RCC 7860 (cell line): ENCODE measurements at regions not wholly inside any gene's neighbourhood (a gene's known extent, or its start where the extent isn't known, plus 50 kb on each side); places are given as distances from the start of the nearest gene placed in this dataset.
A peak's percentile ranks its signal among the peaks of the same experiment; 100 is the strongest.
"Not testable (repeated sequence)": the region's sequence is repeated elsewhere in the genome, so short reads cannot be mapped to it uniquely, and the experiment has no call there.

ENCODE experiments used
- DNase-seq: peaks from one replicate; pipeline ENCODE4 v3.0.0-alpha.2; 2015; ENCODE audit warnings: low spot score
- FAIRE-seq: peaks from 2 replicates; lab custom pipeline; 2012; peaks lifted over from hg19 to GRCh38; lab: Jason Lieb, UNC

- FAIRE-seq, DNase-seq: not testable (repeated sequence)
Measured at GRCh38 chr7:150090776-150091175, 217.0 kb downstream of the ATP6V0E2 start.

- not testable (repeated sequence) for DNase-seq, FAIRE-seq
Measured at GRCh38 chr7:150093897-150094296, 220.1 kb downstream of the ATP6V0E2 start.

GRCh38 chr7:150096213-150096994 lies 222.6 kb downstream of the ATP6V0E2 start:
- FAIRE-seq: not testable (repeated sequence)

GRCh38 chr7:150098592-150098991 lies 224.6 kb upstream of the LRRC61 start:
- not testable (repeated sequence) for FAIRE-seq, DNase-seq

More at GRCh38 chr7:150096213-150096994, 222.6 kb downstream of the ATP6V0E2 start:
- not testable (repeated sequence) for DNase-seq

- FAIRE-seq, DNase-seq: not testable (repeated sequence)
Measured at GRCh38 chr7:150101282-150101681, 221.9 kb upstream of the LRRC61 start.

- not testable (repeated sequence) for DNase-seq, FAIRE-seq
Measured at GRCh38 chr7:150107283-150107682, 215.9 kb upstream of the LRRC61 start.

- FAIRE-seq, DNase-seq: not testable (repeated sequence)
Measured at GRCh38 chr7:150110375-150110820, 212.8 kb upstream of the LRRC61 start.

GRCh38 chr7:150110882-150111281 lies 212.3 kb upstream of the LRRC61 start:
- FAIRE-seq, DNase-seq: not testable (repeated sequence)

GRCh38 chr7:150111373-150112139 lies 211.6 kb upstream of the LRRC61 start:
- not testable (repeated sequence) for FAIRE-seq, DNase-seq

GRCh38 chr7:150113301-150113700 lies 209.9 kb upstream of the LRRC61 start:
- not testable (repeated sequence) for FAIRE-seq, DNase-seq

GRCh38 chr7:150114591-150114990 lies 208.6 kb upstream of the LRRC61 start:
- not testable (repeated sequence) for DNase-seq, FAIRE-seq

GRCh38 chr7:150119966-150120365 lies 203.2 kb upstream of the LRRC61 start:
- not testable (repeated sequence) for DNase-seq, FAIRE-seq

GRCh38 chr7:150125831-150126230 lies 197.3 kb upstream of the LRRC61 start:
- not testable (repeated sequence) for DNase-seq, FAIRE-seq

- DNase-seq, FAIRE-seq: not testable (repeated sequence)
Measured at GRCh38 chr7:150134451-150134850, 188.7 kb upstream of the LRRC61 start.

- FAIRE-seq, DNase-seq: not testable (repeated sequence)
Measured at GRCh38 chr7:150135620-150136190, 187.4 kb upstream of the LRRC61 start.

- FAIRE-seq, DNase-seq: not testable (repeated sequence)
Measured at GRCh38 chr7:150139840-150140239, 183.3 kb upstream of the LRRC61 start.

GRCh38 chr7:150141525-150142345 lies 181.4 kb upstream of the LRRC61 start:
- DNase-seq, FAIRE-seq: not testable (repeated sequence)

GRCh38 chr7:150146124-150146523 lies 177.0 kb upstream of the LRRC61 start:
- not testable (repeated sequence) for DNase-seq, FAIRE-seq

- peak; percentile 35 for FAIRE-seq
- not testable (repeated sequence) for DNase-seq
Measured at GRCh38 chr7:150147524-150147923, 175.6 kb upstream of the LRRC61 start.

- DNase-seq (peak; percentile 75), FAIRE-seq (peak; percentile 95)
Measured at GRCh38 chr7:150156015-150156414, 167.1 kb upstream of the LRRC61 start.
